GM21723 (cell line): ENCODE measurements at regions not wholly inside any gene's neighbourhood (a gene's known extent, or its start where the extent isn't known, plus 50 kb on each side); places are given as distances from the start of the nearest gene placed in this dataset.

Experiments
- ATAC-seq: cut with Tn5 transposase; IDR thresholded peaks from one replicate; pipeline ENCODE4 v1.9.1; 2021; ENCODE audit warnings: mild to moderate bottlenecking, moderate library complexity; ENCODE audit not compliant: unreplicated experiment

DNA sequence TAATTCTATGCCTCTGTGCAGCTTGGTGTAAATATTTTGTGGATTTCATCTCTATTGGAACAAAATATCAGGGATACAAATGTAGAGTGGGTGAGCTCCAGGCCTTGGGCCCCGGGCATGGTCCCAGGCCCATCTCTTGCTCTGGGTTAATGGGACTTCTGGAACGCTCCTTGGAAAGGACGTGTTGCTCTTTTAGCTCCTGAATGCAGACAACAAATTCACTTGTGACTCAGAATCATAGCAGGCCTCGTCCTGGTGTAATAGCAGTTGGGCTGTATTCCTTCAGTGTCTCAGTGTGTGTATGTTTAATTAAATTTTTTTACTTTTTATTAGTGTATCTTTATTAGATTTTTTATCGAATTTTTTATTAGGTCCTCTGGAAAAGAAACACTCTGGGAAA, 266.7 kb upstream of the C2CD4B start:
- no peak for ATAC-seq

DNA sequence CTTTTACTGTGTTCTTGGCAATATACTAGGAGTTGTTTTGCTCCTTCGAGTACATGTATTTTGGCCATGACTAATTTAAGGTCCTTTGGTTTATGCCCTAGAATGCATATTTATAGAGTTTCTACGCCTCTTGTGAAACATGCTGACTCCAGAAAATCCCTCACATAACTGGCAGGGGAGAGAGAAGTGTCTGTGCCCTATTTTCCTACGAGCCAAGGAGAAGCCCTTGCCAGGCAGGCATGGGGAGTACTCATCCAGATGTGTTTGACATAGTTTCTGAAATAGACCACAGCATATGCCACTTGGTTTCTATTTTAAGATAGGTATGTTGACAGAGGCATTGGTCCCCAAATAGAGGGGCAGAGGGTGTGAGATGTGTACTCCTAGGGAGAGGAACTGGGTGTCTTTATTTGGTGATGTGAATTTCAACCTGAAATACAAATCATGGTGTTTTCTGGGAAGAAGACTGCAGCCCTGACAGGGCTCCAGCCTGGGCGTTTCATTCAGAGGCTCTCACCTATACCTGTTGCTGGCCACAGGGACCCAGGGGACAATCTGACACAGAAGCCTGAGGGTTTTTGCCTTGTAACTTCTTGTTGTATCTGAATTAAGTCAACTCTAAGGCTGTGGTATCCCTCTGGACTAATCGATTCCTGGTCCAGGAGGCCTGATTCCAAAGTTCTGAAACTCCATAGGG, 267.8 kb upstream of the C2CD4B start:
- ATAC-seq, result no peak

DNA sequence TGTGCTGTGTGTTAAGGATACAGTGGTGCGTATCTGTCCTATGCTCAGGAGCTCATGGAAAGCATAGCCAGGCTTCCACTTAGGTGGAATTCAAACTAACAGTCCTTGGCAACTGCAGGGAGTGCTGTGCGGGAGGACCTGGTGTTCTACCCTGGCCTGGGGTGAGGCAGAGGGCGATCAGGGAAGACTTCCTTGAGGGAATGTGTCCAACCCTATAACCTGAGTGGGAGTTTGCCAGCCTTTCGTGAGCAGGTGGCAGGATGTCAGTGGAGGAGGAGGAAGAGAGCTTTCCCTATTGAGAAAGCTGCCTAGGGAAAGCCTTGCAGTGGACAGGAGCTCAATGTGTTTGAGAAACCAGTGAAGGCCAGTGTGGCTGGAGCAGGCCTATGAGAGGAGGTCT, 271.1 kb upstream of the C2CD4B start:
- no peak for ATAC-seq

DNA sequence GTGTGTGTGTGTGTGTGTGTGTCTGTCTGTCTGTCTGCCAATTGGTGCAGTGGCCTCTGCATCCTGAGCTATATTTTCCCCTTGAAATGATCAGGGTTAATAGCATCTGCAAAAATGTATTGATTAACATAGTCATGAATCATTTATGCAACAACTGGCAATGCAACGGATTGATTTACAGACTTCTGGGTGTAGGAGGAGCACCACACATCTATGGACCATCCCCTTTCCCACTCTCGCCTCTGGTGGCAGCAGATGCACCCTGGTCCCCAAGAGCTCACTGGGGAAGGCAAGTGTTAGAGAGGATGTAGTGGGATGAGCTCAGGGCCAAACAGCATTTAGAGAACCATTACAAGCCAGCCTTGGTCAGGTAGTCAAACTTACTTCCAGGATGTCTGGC, 272.7 kb upstream of the C2CD4B start:
- no peak for ATAC-seq

DNA sequence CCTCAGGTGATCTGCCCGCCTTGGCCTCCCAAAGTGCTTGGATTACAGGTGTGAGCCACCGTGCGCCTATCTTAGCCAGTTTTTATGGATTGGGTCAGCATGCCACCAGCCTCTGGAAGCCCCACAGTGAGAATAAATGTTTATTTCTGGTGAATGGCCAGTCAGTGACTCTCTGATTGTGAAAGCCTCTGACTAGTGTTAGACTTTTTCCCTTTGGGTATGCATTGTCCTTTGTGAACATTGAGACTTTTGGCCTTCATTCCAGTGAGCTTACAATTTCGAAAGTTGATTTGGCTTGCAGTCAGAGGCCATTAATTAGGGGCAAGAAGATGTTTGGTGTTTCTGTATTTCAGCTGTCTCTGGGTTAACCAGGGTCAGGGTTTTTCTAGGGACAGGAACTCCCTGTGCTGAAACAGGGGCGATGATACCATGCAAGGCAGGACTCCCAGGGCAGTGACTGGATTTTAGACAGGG, 274.5 kb upstream of the C2CD4B start:
- no peak for ATAC-seq

DNA sequence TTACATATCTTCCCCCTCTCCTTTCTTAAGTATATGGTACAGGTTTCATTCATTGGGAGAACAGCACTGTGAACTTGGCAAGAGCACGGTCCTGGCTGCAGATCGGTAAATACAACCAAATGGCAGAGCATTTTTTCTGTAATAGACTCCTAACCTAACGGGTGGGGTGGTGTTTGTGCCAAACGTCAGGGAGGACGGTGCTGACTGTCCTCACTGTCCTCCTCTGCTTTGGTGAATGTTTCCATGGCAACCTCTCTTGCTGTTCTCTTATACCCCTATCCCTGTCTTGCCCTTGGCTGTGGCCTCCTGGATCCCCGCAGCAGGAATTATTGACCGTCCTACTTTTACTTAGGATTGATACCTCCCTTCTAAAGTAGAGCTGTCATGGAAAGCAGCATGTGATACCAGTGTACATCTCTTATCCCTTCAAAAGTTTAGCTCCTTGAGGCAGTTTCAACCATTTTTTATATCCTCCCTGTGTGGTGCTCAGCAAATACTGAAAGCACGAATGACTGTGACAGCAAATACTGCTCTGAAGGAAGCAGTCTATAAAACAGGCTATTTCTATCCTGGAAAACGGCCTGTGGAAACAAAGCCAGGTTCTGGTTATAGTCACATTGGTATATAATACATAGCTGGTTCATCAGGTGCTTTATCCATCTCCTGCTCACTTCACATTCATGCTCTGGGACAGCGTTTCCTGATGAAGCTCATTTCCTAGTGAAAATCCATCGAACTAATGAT, 275.4 kb upstream of the C2CD4B start:
- ATAC-seq, result no peak

DNA sequence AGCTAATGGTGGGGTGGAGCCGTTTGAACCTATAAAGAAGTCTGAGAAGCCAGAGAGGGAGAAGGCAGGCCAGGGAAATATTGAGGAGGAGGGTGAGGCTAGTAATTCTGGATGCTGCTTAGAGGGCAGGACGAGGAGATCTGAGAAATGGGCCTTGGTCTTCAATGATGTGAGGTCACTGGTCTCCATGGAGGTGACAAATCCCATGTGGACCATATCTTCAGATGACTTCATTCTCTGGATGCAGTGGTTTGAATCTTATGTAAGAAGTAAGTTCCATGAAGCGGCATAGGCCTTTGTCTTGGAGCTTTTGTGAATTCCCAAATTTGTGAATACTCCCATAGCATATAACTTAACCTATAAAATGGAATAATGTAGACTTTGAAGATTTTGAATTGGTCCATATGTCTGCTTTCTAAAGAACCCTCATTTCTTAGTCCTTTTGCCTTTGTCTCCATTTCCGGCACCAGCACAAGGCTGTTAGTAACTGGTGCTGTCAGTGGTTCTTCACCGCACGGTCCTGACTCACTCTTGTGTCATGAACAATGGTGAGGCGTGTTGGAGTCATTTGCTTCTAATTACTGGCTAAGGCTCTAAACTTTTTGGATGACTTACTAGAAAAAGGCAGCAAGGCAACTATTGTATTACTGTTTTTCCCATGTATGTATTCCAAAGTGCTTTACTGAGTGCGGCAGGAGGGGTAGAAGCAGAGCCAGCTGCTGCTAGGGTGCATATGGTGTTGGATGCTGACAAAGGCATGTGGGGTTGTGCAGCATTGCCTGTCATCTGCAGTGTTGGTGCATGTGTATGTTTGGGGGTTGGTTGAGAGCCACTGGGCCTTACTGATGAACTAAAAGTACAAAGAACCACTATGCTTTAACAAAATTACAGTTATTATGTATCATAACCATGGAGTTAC, 279.3 kb upstream of the C2CD4B start:
- ATAC-seq, result no peak

DNA sequence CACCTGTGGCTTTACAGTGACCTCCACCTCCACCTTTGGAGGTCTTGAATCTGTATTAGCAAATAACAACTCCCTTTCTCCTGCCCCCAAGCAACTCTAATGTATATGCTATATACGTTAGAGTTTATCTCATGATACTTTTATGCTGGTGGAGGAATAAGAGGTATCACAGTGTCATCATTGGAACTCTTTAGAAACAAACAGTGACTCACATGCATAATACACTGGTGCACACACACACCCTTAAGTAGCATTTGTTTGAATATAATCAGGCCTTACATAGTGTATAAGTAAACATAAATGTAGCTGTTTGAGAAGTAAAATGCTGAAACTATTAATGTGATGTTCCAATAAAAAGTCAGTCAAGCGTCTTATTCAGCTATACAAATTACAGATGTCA, 280.2 kb upstream of the C2CD4B start:
- ATAC-seq, result no peak

DNA sequence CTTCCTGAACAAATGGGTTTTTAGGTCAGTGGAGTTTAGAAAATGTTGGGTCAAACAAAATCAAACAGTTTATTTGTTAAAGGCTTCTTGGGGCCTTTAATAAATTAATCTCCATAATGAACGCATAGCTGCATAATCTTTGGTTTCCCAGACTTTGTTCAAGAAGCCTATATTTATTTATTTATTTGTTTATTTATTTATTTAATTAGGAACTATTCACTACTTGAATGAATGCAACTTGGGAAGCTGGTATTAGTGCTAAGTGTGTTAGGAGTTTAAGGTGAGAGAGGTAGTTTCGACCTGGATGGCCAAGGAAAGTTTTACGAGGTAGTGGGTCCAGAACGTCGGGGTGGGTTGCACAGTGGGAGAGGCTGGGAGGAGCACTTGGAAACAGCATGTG, 281.9 kb upstream of the C2CD4B start:
- ATAC-seq, result no peak

DNA sequence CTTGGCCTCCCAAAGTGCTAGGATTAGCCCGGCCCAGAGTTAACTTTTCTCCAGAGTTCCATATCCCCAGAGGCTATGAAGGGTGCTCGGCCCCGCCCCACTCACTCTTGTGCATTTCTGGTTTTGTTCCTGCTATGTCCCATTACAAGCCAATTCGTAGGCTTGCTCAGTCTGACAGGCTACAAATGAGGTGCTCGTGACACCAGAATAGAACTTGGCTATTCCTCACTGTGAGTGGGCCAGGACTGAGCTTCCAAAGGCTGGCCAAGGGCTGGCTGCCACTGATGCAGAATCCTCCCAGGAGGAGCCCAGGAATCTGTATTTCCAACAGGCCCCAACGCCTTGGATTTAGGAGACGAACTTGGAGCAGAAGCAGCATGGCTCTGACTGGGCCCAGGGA, 282.7 kb upstream of the C2CD4B start:
- no peak for ATAC-seq

DNA sequence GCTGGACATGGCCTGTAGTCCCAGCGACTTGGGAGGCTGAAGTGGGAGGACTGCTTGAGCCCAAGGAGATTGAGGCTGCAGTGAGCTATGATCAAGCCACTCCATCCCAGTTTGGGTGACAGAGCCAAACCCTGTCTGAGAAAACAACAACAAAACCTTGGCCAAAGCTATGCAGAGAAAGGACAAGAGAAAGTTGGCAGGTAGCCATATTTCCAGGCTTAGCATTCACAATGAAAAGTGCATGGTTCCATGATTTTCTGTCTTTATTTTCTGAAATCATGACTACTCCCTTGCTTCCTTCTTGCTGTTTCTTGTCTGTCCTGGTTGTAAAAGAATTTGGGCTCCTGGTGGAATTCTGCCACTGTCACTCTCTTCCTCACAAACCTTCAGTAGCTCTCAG, 284.6 kb upstream of the C2CD4B start:
- ATAC-seq, result no peak

DNA sequence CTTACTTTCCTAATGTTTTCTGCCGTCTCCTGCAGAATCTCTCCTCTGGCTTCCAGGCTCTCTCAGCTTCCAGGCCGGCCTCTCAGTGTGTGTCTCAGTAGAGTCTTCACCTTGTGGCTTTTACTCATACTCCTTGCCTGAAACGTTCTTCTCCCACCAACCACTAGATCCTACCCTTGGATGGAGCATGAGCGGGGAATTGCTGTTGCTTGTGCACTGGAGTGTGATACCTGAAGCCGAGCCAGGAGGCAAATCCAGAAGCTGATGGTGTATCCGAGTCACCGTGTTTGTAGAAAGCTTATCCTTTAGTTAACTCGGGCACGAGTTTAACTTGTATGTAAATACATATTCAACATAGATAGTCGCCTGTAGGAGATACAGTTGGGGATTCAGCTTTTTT, 285.0 kb upstream of the C2CD4B start:
- ATAC-seq, result no peak

DNA sequence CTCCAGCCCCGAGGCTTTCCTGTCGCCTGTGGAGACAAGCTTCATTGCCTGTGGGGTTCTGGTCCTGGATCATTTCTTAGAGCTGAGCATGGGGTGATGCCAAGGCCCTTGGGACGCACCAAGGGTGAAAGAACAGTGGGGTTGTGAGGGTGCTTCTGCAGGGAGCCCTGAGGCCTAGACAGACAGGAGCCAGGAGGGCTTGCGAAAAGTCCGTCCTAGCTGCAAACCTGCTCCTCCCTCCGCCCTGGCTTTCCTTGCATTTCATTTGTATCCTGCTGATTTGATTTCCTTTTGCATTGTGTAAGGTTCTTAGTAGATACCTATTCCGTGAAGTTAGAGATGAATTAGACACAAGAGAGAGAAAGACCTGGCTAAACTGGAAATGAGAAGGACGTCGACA, 286.9 kb upstream of the C2CD4B start:
- no peak for ATAC-seq

DNA sequence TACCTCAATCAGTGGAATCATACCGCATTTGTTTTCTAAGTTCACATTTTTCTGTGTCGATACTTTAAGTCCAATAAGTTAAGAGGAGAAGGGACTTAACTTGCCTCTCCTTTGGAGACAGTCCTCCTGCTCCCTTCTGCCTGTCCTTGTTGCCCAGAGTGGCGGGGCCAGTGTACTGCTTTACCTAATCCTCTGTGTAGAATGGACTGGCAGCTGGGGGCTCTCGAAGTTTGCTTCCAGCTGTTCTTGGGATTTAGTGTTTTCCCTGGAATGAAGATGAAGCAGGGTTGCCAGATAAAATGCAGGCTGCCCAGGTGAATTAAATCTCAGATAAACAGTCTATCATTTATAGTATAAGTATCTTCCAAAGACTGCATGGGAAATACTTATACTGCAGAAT, 287.6 kb upstream of the C2CD4B start:
- ATAC-seq, result no peak

DNA sequence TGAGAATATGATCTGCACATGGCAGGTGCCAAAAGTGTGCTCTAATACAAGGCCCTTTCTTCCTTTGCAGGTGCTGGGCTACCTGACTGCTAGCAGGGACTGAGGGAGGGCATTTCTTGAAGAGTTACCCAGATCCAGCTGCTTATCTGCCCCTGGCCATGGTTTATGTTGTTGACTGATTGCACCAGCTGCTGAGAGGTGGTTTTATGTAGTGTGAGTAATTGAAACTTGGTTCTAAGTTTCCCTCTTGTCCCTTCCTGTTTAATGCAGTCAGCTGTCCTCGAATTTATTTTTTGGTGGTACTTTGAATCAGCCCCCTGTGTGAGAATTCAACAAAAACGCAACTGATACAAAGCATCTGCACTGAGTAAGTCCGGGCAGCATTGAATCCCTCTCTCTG, 288.3 kb upstream of the C2CD4B start:
- no peak for ATAC-seq

DNA sequence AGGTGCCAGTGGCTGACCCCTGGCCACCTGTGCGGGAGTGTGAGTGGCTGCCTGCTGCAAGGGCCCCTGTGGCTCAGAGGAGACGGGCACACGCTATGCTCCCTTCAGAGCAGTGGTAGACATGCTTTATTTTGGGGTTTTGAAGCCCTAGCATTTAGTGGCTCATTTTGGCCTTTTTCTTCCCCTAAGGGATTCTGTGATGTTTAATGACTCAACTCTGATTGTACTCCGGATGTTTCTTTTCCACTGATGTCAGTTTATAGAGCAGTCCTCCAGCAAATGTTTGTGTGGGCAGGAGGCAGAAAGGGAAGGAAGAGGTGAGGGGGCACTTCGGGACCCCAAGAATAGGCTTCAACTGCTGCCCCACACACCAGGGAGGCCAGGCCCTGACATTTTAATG, 288.9 kb upstream of the C2CD4B start:
- no peak for ATAC-seq

DNA sequence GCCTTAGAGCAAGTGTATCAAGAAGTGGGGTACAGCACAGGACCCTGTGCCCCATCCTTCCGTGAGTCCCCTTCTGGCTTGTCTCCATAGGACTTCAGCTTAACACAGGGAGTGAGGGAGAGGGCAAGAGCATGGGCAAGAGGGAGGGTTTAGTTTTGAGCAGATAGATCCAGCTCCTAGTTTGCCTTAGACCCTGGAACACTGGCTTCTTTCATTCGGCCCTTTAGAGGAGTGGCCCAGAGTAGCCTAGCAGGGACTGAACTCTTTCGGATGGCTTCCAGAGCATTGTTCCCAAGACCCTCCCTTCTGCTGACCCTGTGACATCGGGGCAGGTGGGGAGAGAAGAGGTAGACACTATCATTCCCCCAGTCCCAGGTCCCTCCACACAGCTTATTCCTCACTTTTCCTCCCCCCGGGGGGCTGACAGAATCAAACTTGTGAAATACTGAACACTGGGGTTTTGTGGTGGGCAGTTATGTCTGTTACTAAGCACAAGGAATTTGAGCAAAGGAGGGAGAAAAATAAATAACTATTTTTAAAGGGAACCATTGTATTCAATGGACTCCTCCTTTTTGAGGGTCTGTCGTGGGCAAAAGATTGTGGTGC, 289.6 kb upstream of the C2CD4B start:
- ATAC-seq, result no peak

DNA sequence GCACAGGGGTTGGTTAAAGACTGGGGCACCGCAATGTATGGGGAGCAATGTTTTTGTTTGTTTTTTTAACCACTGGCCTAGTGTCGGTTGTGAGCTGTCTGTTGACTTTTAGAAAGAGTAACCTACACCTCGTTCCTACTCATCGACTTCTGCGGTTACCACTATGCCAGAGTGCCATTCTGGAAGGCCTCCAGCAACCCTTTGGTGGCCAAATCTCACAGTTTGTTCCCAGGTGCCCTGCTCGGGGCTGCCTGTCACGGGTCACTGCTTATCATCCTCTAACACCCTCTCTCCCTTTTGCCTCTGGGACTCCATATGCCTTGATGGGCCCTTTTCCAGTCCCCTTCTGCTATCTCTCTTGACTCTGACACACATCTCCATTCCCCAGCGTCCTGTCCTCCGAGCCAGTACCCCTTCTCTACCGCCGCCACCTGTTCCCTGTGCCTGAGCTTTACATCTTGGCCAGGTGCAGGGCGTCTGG, 290.4 kb upstream of the C2CD4B start:
- no peak for ATAC-seq

DNA sequence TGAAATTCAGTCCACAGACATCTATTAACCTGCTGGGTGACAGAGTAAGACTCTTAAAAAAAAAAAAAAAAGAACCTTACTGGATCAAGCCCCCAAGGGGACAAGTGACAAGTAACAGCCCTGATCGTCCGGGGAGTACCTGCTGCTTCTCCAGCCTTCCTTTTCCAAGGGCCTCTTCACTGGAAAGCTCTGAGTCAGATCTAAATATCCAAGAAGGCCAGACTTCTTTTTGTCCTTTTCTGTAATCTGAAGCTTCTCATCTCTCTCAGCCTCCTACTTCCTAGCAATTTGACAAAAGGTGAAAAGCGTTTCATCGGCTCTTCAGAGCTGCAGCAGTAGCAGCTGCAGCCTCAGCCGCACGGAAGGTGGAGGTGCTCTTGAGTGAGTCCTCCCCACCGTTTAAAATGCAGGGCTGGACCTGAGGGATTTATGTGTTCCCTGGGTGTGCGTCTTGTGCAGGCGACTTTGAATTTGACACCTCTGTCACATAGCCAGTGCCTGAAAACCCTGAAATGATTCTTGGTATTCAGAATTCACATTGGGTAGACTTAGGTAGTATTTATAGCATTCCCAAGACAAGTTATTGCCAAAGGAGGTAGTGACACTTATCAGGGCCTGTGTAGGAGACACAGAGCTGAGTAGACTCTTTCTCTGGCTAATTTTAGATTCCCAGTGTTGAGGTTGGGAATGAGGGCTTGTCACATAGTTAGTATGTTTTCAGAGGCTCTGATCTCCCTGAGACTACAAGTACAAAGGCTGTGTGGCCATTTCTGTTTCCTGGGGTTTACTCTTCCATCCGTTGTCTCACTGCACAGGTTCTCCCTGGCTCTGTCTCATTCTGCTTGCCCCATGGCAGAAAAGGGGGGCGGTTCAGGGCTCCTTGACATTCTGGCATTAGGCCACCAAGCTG, 291.2 kb upstream of the C2CD4B start:
- no peak for ATAC-seq

DNA sequence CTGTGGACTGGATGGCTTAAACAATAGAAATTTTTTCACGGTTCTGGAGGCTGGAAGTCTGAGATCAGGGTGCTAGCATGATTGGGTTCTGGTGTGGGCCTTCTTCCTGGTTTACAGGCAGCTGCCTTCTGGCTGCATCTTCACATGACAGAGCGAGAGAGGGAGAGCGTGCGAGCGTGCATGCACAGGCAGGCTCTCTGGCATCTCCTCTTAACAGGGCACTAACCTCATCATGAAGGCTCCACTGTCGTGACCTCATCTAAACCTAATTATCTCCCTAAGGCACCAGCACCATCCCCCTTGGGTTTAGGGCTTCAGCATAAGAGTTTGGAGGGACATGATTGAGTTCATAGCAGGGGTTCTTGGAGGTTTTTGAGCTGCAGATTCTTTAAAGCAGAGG, 292.0 kb upstream of the C2CD4B start:
- no peak for ATAC-seq
